Bronchial epithelial cell (primary cell): ENCODE measurements at regions not wholly inside any gene's neighbourhood (a gene's known extent, or its start where the extent isn't known, plus 50 kb on each side); places are given as distances from the start of the nearest gene placed in this dataset.
A peak's percentile ranks its signal among the peaks of the same experiment; 100 is the strongest.

Experiments used
- DNase-seq: peaks from one replicate; pipeline ENCODE4 v3.0.0-alpha.2; 2010; ENCODE audit warnings: low read depth
- FAIRE-seq: peaks from 2 replicates; lab custom pipeline; 2011; peaks lifted over from hg19 to GRCh38; lab: Jason Lieb, UNC
- H3K27me3 ChIP-seq: 2 replicates; pipeline ENCODE4 v1.5.1; 2011; ENCODE audit warnings: low read length; ENCODE audit not compliant: control insufficient read depth, insufficient read depth
- H3K36me3 ChIP-seq: 2 replicates; pipeline ENCODE4 v1.5.1; 2011; ENCODE audit warnings: low read length; ENCODE audit not compliant: control insufficient read depth, insufficient read depth
- H3K4me3 ChIP-seq: 2 replicates; pipeline ENCODE4 v1.5.1; 2011; ENCODE audit warnings: mild to moderate bottlenecking, low read depth, low read length, control low read depth
- CTCF ChIP-seq: IDR thresholded peaks from 2 replicates; pipeline ENCODE4 v1.5.1; 2011; ENCODE audit warnings: mild to moderate bottlenecking, moderate library complexity, low read length, control low read depth, inconsistent platforms; ENCODE audit not compliant: insufficient read depth, severe bottlenecking

- no peak for FAIRE-seq
- no peak for TF ChIP-seq CTCF
- Histone ChIP-seq H3K27me3 (no peaks in the 10 kb centered on the region), H3K36me3 (no peaks in the 10 kb centered on the region), H3K4me3 (no peak overlapping the region)
- DNase-seq = no peak
These were observed 395.2 kb downstream of the BCL11A start for GRCh38 chr2:60158262-60158661.

- DNase-seq (no peak), FAIRE-seq (no peak)
- no peak overlapping the region for H3K4me3 ChIP-seq
- TF ChIP-seq CTCF = no peak
- H3K36me3 ChIP-seq = no peaks in the 10 kb centered on the region
- no peaks in the 10 kb centered on the region for H3K27me3 ChIP-seq
These were observed 396.2 kb downstream of the BCL11A start for GRCh38 chr2:60157283-60157682.

GRCh38 chr2:60154142-60154541, 399.3 kb downstream of the BCL11A start:
- DNase-seq = no peak
- no peak for FAIRE-seq
- Histone ChIP-seq H3K36me3 (no peaks in the 10 kb centered on the region), H3K4me3 (no peak overlapping the region), H3K27me3 (no peaks in the 10 kb centered on the region)
- no peak for TF ChIP-seq CTCF

- Histone ChIP-seq H3K4me3 (no peak overlapping the region), H3K27me3 (no peaks in the 10 kb centered on the region), H3K36me3 (no peaks in the 10 kb centered on the region)
- peak; percentile 60 for TF ChIP-seq CTCF
- peak; percentile 38 for DNase-seq
- no peak for FAIRE-seq
These were observed 401.1 kb downstream of the BCL11A start for GRCh38 chr2:60152226-60152833.

GRCh38 chr2:60149176-60149575, 404.3 kb downstream of the BCL11A start:
- no peak for TF ChIP-seq CTCF
- FAIRE-seq = no peak
- Histone ChIP-seq H3K36me3 (no peaks in the 10 kb centered on the region), H3K4me3 (no peak overlapping the region), H3K27me3 (no peaks in the 10 kb centered on the region)
- no peak for DNase-seq

GRCh38 chr2:60148716-60149115, 404.7 kb downstream of the BCL11A start:
- no peaks in the 10 kb centered on the region for H3K27me3 ChIP-seq
- no peaks in the 10 kb centered on the region for H3K36me3 ChIP-seq
- FAIRE-seq (no peak), DNase-seq (no peak)
- TF ChIP-seq CTCF = no peak
- no peak overlapping the region for H3K4me3 ChIP-seq
